GM13977 (cell line): ENCODE measurements at regions not wholly inside any gene's neighbourhood (a gene's known extent, or its start where the extent isn't known, plus 50 kb on each side); places are given as distances from the start of the nearest gene placed in this dataset.

Experiments used
- DNase-seq: peaks from one replicate; pipeline ENCODE4 v3.0.0; 2012; ENCODE audit warnings: low spot score
- in situ Hi-C: fragments of 300-500 bp; cut with MboI; formaldehyde crosslinking; loops from one replicate; pipeline ENCODE4 v1.12.0; 2022; ENCODE audit warnings: low sequenced_read_pairs, low pct_unique_long_range_greater_than_20kb, mixed read lengths, inconsistent platforms; ENCODE audit not compliant: unreplicated experiment
- TF ChIP-seq, protein P1 (sequence below): IDR thresholded peaks from 2 replicates; pipeline ENCODE4 v1.5.1; 2012; ENCODE audit warnings: mild to moderate bottlenecking, control low read depth; ENCODE audit not compliant: insufficient read depth; ENCODE audit errors: extremely low read depth, missing control alignments

DNA sequence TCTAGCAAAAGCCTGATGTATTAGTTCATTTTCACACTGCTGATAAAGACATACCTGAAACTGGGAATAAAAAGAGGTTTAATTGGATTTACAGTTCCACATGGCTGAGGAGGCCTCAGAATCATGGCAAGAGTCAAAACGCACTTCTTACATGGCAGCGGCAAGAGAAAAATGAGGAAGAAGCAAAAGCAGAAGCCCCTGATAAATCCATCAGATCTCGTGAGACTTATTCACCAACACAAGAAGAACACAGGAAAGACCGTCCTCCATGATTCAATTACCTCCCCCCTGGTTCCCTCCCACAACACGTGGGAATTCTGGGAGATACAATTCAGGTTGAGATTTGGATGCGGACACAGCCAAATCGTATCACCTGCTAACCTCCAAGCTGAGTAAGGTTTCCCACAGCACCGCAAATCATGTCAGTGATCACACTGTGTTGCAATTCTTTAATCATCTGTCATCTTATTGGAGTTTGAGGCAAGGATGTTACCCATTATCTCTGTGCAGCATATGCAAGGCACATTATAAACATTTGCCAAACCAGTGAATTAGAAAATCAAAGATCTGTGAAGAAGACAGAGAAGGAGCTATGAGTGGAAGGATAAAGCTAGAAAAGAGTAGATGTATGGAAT, 128.5 kb downstream of the ZNF281 start:
- no peak for DNase-seq
- in situ Hi-C loops = no loop called here
- TF ChIP-seq, protein P1, sequence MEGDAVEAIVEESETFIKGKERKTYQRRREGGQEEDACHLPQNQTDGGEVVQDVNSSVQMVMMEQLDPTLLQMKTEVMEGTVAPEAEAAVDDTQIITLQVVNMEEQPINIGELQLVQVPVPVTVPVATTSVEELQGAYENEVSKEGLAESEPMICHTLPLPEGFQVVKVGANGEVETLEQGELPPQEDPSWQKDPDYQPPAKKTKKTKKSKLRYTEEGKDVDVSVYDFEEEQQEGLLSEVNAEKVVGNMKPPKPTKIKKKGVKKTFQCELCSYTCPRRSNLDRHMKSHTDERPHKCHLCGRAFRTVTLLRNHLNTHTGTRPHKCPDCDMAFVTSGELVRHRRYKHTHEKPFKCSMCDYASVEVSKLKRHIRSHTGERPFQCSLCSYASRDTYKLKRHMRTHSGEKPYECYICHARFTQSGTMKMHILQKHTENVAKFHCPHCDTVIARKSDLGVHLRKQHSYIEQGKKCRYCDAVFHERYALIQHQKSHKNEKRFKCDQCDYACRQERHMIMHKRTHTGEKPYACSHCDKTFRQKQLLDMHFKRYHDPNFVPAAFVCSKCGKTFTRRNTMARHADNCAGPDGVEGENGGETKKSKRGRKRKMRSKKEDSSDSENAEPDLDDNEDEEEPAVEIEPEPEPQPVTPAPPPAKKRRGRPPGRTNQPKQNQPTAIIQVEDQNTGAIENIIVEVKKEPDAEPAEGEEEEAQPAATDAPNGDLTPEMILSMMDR = no peak

DNA sequence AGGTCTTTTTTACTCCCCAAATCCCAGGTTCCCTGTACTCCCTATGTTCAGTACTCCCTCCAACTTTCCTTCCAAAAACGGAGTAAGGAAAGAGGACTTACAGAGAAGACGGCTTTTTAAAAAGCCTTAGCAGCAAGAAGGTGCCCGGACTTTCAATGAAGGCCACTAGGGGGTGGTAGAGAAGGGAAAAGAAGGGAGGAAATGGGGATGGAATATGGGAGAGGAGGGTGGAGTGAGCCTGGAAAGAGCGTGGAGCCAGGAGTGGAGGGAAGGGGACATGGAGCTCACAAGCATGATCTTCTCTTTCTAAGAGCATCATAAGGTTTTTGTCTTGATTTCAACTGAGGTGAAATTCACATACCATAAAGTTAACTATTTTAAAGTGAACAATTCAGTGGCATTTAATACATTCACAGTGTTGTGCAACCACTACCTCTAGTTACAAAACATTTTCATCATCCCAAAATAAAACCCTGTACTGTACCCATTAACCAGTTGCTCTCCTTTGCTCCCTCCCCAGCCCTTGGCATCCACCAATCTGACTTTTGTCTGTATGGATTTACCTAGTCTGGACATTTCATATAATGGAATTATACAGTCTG, 129.9 kb downstream of the ZNF281 start:
- peak; percentile 31 for DNase-seq
- in situ Hi-C loops = loop anchor here (10.0 kb wide), 1 partner anchor 215 kb away; no protein-coding TSS in a partner anchor
- TF ChIP-seq, protein P1 = peak; percentile 79

DNA sequence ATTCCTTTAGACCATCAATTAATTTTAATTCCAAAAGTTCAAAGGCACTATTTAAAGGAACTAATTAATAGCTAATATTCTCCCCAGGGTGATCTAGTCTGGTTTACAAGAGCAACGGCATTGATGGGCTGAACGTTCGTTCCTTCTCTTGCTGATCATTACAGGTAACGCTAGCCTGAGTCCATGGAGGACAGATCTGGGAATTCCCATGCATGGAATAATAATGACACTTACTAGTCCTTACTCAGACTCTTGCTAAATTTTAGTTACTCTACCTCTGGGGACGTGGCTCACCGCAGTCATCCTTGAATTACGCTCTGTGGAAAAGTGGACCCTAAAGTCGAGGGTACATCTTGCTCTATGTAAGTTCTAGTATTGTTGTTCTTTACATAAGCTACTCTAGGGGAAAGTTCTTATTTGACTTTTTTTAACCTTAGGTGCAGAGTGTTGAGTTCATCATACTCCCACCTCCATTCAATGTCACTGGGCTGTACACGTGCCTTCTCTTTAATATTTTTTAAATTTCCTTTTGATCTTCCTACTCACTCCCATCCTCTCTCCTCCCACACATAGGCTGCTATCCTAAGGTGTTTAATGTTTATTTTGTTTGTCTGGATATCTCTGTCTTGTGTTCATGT, 133.9 kb downstream of the ZNF281 start:
- TF ChIP-seq, protein P1 = no peak
- in situ Hi-C loops = loop anchor here (10.0 kb wide), 1 partner anchor 219 kb away; no protein-coding TSS in a partner anchor
- no peak for DNase-seq

DNA sequence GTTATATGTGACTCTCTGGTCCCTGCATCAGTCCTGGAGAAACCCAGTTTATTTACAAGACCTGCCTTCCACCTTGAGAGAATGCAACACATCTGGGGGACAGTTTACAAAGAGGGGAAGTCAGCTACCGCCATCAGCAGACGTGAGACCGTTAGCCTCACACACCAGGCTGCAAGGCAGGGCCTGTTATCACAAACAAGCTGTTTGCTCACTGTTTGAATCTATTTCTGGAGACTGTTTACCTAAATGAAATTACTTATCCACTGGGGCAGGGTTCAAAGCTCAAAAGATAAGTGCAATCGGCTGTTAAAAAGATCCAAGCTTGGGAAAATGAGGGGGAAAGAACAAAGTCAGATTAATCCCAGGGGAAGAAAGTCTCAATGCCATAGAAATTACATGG, 134.4 kb downstream of the ZNF281 start:
- TF ChIP-seq, protein P1 = no peak
- DNase-seq = no peak
- in situ Hi-C loops = loop anchor here (10.0 kb wide), 1 partner anchor 219 kb away; no protein-coding TSS in a partner anchor

DNA sequence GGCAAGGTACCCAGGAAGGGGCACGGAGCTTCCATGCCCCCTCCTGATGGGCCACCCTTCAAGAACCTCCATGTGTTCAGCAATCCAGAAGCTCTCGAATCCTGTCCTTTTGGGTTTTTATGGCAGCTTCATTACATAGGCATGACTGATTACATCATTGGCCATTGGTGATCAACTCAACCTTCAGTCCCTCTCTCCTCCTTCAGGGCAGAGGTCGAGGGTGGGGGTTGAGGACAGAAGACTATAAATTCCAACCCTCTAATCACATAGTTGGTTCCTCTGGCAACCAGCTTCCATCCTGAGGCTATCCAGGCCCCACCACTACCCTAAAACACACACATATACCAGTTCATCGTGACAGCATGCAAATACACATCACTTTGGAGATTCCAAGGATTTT, 135.7 kb downstream of the ZNF281 start:
- in situ Hi-C loops = loop anchor here (10.0 kb wide), 1 partner anchor 221 kb away; no protein-coding TSS in a partner anchor
- no peak for DNase-seq
- TF ChIP-seq, protein P1 = no peak

DNA sequence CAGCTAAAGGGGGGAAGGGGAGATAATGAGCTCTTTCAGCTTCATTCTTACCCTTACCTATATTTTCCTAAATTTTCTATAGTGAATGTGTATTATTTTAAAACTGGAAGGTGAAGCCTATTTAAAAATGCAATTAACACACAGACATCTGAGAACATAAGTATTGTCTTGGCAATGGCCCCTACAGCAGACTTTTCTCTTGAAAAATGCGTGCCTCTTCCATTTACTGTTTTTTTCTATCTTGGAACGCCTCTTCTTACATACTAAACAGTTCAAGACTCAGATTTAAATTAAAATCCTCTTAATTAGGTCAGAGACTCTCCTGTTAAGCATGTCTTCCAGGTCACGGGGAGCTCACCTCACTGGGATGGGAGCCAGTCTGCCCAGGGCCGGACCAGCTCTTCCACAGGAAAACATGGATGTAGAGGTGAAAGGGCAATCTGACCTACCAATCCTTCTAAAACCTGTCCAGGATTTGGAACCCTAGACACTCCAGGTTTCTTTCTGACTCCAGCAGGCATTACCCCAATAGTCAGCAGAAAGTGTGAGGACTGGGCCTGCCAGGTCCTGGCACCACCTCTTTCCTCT, 137.3 kb downstream of the ZNF281 start:
- DNase-seq = no peak
- in situ Hi-C loops = loop anchor here (10.0 kb wide), 1 partner anchor 222 kb away; no protein-coding TSS in a partner anchor
- TF ChIP-seq, protein P1 = no peak
